H1 (cell line): ENCODE measurements at regions not wholly inside any gene's neighbourhood (a gene's known extent, or its start where the extent isn't known, plus 50 kb on each side); places are given as distances from the start of the nearest gene placed in this dataset.

Experiments
- BCL11A ChIP-seq, 2 experiments: IDR thresholded peaks; one replicate each; pipeline ENCODE4 v1.6.1; 2011; ENCODE audit warnings: low read depth in 2 of 2, low read length in 2 of 2, mild to moderate bottlenecking in 2 of 2
- EGR1 ChIP-seq: IDR thresholded peaks from 2 replicates; pipeline ENCODE4 v1.6.1; 2011; ENCODE audit warnings: low read depth, low read length, borderline replicate concordance
- EZH2 ChIP-seq: fragments of 200-600 bp; sonication (generic); IDR thresholded peaks from 2 replicates; pipeline ENCODE4 v1.7.1; 2012; ENCODE audit warnings: low read depth, mild to moderate bottlenecking, moderate library complexity, low read length, inconsistent platforms; ENCODE audit not compliant: severe bottlenecking
- KDM4A ChIP-seq: IDR thresholded peaks from one replicate; pipeline ENCODE4 v1.7.1; 2012; ENCODE audit warnings: low read depth, mild to moderate bottlenecking, moderate library complexity, low read length, inconsistent platforms; ENCODE audit not compliant: severe bottlenecking
- POLR2AphosphoS5 ChIP-seq: IDR thresholded peaks from 2 replicates; pipeline ENCODE4 v1.6.1; 2011; ENCODE audit warnings: low read depth, low read length
- POU5F1 ChIP-seq: IDR thresholded peaks from 2 replicates; pipeline ENCODE4 v1.6.1; 2011; ENCODE audit warnings: low read depth, mild to moderate bottlenecking, low read length, moderate library complexity
- RBBP5 ChIP-seq: IDR thresholded peaks from 2 replicates; pipeline ENCODE4 v1.7.1; 2012; ENCODE audit warnings: low read depth, mild to moderate bottlenecking, inconsistent platforms, low read length, moderate library complexity, borderline replicate concordance
- TEAD4 ChIP-seq: IDR thresholded peaks from 2 replicates; pipeline ENCODE4 v1.6.1; 2012; ENCODE audit warnings: low read depth, low read length, inconsistent platforms, mixed read lengths
- TF ChIP-seq, protein P1 (sequence below): fragments of 300-600 bp; sonication (generic); IDR thresholded peaks from 2 replicates; pipeline ENCODE4 v1.7.1; 2012; ENCODE audit warnings: low read length, moderate library complexity, mild to moderate bottlenecking, inconsistent platforms; ENCODE audit not compliant: insufficient replicate concordance
- TF ChIP-seq, protein P2 (sequence below): IDR thresholded peaks from 2 replicates; pipeline ENCODE4 v1.6.1; 2012; ENCODE audit warnings: inconsistent platforms
- TF ChIP-seq, protein P3 (sequence below): IDR thresholded peaks from 2 replicates; pipeline ENCODE4 v1.6.1; 2011; ENCODE audit warnings: low read length, improper control_type of control experiment

DNA sequence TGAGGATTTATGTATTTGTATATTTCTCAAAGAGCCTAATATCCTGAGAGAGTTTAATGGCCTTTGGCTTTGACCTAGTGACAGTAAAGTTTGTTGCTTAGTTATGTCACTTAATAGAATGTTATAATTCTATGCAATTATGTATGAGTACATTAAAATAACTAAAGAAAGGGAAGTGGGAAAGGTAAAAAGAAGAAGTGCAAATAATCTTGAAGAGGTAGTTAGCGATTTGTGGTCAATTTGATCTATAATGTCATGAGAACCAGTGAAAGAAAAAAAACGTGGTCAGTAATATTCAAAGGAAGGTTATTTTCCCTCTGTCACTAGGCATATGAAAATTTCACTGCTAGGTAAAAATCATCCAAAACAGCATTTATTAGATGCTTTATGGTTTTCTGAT, 143.4 kb upstream of the LSM8 start (continued):
- TF ChIP-seq, protein P1, sequence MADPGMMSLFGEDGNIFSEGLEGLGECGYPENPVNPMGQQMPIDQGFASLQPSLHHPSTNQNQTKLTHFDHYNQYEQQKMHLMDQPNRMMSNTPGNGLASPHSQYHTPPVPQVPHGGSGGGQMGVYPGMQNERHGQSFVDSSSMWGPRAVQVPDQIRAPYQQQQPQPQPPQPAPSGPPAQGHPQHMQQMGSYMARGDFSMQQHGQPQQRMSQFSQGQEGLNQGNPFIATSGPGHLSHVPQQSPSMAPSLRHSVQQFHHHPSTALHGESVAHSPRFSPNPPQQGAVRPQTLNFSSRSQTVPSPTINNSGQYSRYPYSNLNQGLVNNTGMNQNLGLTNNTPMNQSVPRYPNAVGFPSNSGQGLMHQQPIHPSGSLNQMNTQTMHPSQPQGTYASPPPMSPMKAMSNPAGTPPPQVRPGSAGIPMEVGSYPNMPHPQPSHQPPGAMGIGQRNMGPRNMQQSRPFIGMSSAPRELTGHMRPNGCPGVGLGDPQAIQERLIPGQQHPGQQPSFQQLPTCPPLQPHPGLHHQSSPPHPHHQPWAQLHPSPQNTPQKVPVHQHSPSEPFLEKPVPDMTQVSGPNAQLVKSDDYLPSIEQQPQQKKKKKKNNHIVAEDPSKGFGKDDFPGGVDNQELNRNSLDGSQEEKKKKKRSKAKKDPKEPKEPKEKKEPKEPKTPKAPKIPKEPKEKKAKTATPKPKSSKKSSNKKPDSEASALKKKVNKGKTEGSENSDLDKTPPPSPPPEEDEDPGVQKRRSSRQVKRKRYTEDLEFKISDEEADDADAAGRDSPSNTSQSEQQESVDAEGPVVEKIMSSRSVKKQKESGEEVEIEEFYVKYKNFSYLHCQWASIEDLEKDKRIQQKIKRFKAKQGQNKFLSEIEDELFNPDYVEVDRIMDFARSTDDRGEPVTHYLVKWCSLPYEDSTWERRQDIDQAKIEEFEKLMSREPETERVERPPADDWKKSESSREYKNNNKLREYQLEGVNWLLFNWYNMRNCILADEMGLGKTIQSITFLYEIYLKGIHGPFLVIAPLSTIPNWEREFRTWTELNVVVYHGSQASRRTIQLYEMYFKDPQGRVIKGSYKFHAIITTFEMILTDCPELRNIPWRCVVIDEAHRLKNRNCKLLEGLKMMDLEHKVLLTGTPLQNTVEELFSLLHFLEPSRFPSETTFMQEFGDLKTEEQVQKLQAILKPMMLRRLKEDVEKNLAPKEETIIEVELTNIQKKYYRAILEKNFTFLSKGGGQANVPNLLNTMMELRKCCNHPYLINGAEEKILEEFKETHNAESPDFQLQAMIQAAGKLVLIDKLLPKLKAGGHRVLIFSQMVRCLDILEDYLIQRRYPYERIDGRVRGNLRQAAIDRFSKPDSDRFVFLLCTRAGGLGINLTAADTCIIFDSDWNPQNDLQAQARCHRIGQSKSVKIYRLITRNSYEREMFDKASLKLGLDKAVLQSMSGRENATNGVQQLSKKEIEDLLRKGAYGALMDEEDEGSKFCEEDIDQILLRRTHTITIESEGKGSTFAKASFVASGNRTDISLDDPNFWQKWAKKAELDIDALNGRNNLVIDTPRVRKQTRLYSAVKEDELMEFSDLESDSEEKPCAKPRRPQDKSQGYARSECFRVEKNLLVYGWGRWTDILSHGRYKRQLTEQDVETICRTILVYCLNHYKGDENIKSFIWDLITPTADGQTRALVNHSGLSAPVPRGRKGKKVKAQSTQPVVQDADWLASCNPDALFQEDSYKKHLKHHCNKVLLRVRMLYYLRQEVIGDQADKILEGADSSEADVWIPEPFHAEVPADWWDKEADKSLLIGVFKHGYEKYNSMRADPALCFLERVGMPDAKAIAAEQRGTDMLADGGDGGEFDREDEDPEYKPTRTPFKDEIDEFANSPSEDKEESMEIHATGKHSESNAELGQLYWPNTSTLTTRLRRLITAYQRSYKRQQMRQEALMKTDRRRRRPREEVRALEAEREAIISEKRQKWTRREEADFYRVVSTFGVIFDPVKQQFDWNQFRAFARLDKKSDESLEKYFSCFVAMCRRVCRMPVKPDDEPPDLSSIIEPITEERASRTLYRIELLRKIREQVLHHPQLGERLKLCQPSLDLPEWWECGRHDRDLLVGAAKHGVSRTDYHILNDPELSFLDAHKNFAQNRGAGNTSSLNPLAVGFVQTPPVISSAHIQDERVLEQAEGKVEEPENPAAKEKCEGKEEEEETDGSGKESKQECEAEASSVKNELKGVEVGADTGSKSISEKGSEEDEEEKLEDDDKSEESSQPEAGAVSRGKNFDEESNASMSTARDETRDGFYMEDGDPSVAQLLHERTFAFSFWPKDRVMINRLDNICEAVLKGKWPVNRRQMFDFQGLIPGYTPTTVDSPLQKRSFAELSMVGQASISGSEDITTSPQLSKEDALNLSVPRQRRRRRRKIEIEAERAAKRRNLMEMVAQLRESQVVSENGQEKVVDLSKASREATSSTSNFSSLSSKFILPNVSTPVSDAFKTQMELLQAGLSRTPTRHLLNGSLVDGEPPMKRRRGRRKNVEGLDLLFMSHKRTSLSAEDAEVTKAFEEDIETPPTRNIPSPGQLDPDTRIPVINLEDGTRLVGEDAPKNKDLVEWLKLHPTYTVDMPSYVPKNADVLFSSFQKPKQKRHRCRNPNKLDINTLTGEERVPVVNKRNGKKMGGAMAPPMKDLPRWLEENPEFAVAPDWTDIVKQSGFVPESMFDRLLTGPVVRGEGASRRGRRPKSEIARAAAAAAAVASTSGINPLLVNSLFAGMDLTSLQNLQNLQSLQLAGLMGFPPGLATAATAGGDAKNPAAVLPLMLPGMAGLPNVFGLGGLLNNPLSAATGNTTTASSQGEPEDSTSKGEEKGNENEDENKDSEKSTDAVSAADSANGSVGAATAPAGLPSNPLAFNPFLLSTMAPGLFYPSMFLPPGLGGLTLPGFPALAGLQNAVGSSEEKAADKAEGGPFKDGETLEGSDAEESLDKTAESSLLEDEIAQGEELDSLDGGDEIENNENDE: no peak
- TF ChIP-seq, protein P2, sequence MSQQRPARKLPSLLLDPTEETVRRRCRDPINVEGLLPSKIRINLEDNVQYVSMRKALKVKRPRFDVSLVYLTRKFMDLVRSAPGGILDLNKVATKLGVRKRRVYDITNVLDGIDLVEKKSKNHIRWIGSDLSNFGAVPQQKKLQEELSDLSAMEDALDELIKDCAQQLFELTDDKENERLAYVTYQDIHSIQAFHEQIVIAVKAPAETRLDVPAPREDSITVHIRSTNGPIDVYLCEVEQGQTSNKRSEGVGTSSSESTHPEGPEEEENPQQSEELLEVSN: no peak
- TF ChIP-seq TEAD4: no peak
- no peak for TF ChIP-seq POU5F1
- TF ChIP-seq KDM4A: no peak
- no peak for TF ChIP-seq EZH2
- no peak for TF ChIP-seq RBBP5
- TF ChIP-seq EGR1: no peak
- TF ChIP-seq POLR2AphosphoS5: no peak
- TF ChIP-seq, protein P3, sequence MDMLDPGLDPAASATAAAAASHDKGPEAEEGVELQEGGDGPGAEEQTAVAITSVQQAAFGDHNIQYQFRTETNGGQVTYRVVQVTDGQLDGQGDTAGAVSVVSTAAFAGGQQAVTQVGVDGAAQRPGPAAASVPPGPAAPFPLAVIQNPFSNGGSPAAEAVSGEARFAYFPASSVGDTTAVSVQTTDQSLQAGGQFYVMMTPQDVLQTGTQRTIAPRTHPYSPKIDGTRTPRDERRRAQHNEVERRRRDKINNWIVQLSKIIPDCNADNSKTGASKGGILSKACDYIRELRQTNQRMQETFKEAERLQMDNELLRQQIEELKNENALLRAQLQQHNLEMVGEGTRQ: no peak
- no peak for TF ChIP-seq BCL11A (IDR thresholded peaks at IDR 0.05; ENCODE audit: low read depth in 2 of 2, low read length in 2 of 2)
